Heart left ventricle (tissue), 16 donors: ENCODE measurements at regions not wholly inside any gene's neighbourhood (a gene's known extent, or its start where the extent isn't known, plus 50 kb on each side); places are given as distances from the start of the nearest gene placed in this dataset.
"Not testable (repeated sequence)": the region's sequence is repeated elsewhere in the genome, so short reads cannot be mapped to it uniquely, and the experiment has no call there.

Experiments
- ATAC-seq, 4 donors: fragments of 200-7000 bp; cut with Tn5 transposase; one replicate each; pipeline ENCODE4 v1.9.1; 2020 to 2022; ENCODE audit warnings: moderate library complexity in 4 of 4, mild to moderate bottlenecking in 3 of 4, moderate number of reproducible peaks in 1 of 4
- DNase-seq, 5 donors: peaks; one replicate each; pipeline ENCODE4 v3.0.0-alpha.2; 2020
- H3K27ac ChIP-seq, 12 donors: fragments of 200-600 bp; sonication (generic) in 4 of 12; one replicate each; pipeline versions ENCODE4 v1.5.0 to v1.8.0; 2016 to 2022; ENCODE audit warnings: mild to moderate bottlenecking in 2 of 12
- H3K27me3 ChIP-seq, 9 donors: fragments of 200-600 bp; sonication (generic) in 2 of 9; one replicate each; pipeline versions ENCODE4 v1.5.1 to v1.8.0; 2016 to 2022; ENCODE audit warnings: mild to moderate bottlenecking in 3 of 9
- H3K36me3 ChIP-seq, 9 donors: fragments of 200-600 bp; sonication (generic) in 2 of 9; one replicate each; pipeline versions ENCODE4 v1.5.0 to v1.8.0; 2018 to 2022; ENCODE audit warnings: mild to moderate bottlenecking in 2 of 9
- H3K4me1 ChIP-seq, 12 donors: fragments of 200-600 bp; sonication (generic) in 4 of 12; one replicate each; pipeline versions ENCODE4 v1.5.0 to v1.8.0; 2016 to 2022; ENCODE audit warnings: mild to moderate bottlenecking in 3 of 12
- H3K4me3 ChIP-seq, 12 donors: fragments of 200-600 bp; sonication (generic) in 4 of 12; one replicate each; pipeline versions ENCODE4 v1.5.0 to v1.8.0; 2017 to 2022; ENCODE audit warnings: mild to moderate bottlenecking in 9 of 12, moderate library complexity in 4 of 12
- H3K9me3 ChIP-seq, 12 donors: fragments of 200-600 bp; sonication (generic) in 4 of 12; one replicate each; pipeline versions ENCODE4 v1.5.0 to v1.8.0; 2016 to 2022; ENCODE audit warnings: mild to moderate bottlenecking in 1 of 12
- CTCF ChIP-seq, 12 donors: fragments of 200-600 bp; sonication (generic) in 4 of 12; IDR thresholded peaks; one replicate each; pipeline versions ENCODE4 v1.5.0 to v1.8.0; 2018 to 2022; ENCODE audit warnings: antibody characterized with exemption in 12 of 12, mild to moderate bottlenecking in 5 of 12
- POLR2A ChIP-seq, 2 donors: fragments of 450-650 bp; IDR thresholded peaks; one replicate each; pipeline ENCODE4 v1.6.1; 2017; ENCODE audit warnings: antibody characterized with exemption in 2 of 2, mild to moderate bottlenecking in 2 of 2, moderate library complexity in 2 of 2
- WGBS, 4 donors: extraction: QIAGEN DNeasy Blood & Tissue Kit in 2 of 4; methylation state at CpG; one replicate each; pipeline versions ENCODE4 v1.1.5 to v1.1.7; 2013 to 2018; 5-methylcytosine and 5-hydroxymethylcytosine counted together
- intact Hi-C, 10 donors: fragments of 100-400 bp; cut with DNase I; formaldehyde crosslinking; loops; one replicate each; pipeline versions ENCODE4 v1.11.1 to v1.14.2; 2022
- donor health status: ischemic (EF 13 %, LVEDD 7.1; RV severe dilation, severe dysfunction).
- donor health status: healthy with polysubstance abuse.
- donor health status: DM: no; HTN: yes; CAD: no.
- donor health status: DM: no; HTN: no; CAD: no.
- donor health status: ischemic (EF 25% LVEDD 6.9; RV normal size, moderate dysfunction).
- donor health status: ischemic (EF 25% LVEDD 5.7; RV mildly dilated, moderate dysfunction).
- donor health status: healthy.
- donor health status: DM: yes; HTN: yes; CAD: no.
- donor health status: ischemic (EF 35%, LVEDD 5.7; RV mildly dilated, moderate dysfunction).
- donor health status: nonischemic (EF 11% LVEDD 7.7; RV severe dilation, severe dysfunction).
- donor health status: DM: yes; HTN: yes; CAD: no.
- donor health status: PGD.
- donor health status: ischemic (EF 29% LVEDD 5.4; RV normal size, mild dysfunction).
- donor health status: nonischemic (EF 23%, LVEDD 6.1; RV moderate dilation, normal function).

GRCh38 chr2:147273628-147274027, 571.2 kb upstream of the ACVR2A start:
- no peak for TF ChIP-seq POLR2A (IDR thresholded peaks at IDR 0.05)
- TF ChIP-seq CTCF (IDR thresholded peaks at IDR 0.05): no peak
- H3K4me1 ChIP-seq: no peaks in the 10 kb centered on the region
- DNase-seq (no peak), ATAC-seq (no peak)
- H3K4me3 ChIP-seq: no peak overlapping the region
- H3K36me3 ChIP-seq: no peaks in the 10 kb centered on the region
- no peak overlapping the region for H3K27ac ChIP-seq
- intact Hi-C loops: no loop called here
- peaks cover 0 to 17% (median 7%) of the 10 kb centered on the region in 12 donors for H3K9me3 ChIP-seq
- H3K27me3 ChIP-seq: no peaks in the 10 kb centered on the region
- WGBS, 4 donors: 90 to 100% (median 93%) methylated on average over 1 of the region's 1 CpG

- intact Hi-C loops: no loop called here
- ATAC-seq (no peak), DNase-seq (no peak)
- TF ChIP-seq CTCF (IDR thresholded peaks at IDR 0.05) (no peak), POLR2A (IDR thresholded peaks at IDR 0.05) (no peak)
- no peaks in the 10 kb centered on the region for H3K4me1 ChIP-seq
- peaks cover 0 to 17% (median 7%) of the 10 kb centered on the region in 12 donors for H3K9me3 ChIP-seq
- H3K4me3 ChIP-seq: no peak overlapping the region
- H3K27me3 ChIP-seq: no peaks in the 10 kb centered on the region
- H3K36me3 ChIP-seq: no peaks in the 10 kb centered on the region
- no peak overlapping the region for H3K27ac ChIP-seq
Measured at GRCh38 chr2:147273106-147273505, 571.7 kb upstream of the ACVR2A start.

GRCh38 chr2:147269581-147269980, 575.2 kb upstream of the ACVR2A start:
- WGBS, 4 donors: 76 to 86% (median 81%) methylated on average over 2 of the region's 2 CpGs

GRCh38 chr2:147260241-147260640, 584.6 kb upstream of the ACVR2A start:
- peaks cover 0 to 15% (median 0%) of the 10 kb centered on the region in 12 donors for H3K9me3 ChIP-seq
- no peaks in the 10 kb centered on the region for H3K4me1 ChIP-seq
- no peak overlapping the region for H3K27ac ChIP-seq
- no peaks in the 10 kb centered on the region for H3K36me3 ChIP-seq
- no peak for ATAC-seq
- no peak for DNase-seq
- no peak overlapping the region for H3K4me3 ChIP-seq
- no peaks in the 10 kb centered on the region for H3K27me3 ChIP-seq
- intact Hi-C loops: loop anchor here in 1 of 10 donors (10.0 kb wide), 1 partner anchor 165 kb away; no protein-coding TSS in a partner anchor
- no peak for TF ChIP-seq POLR2A (IDR thresholded peaks at IDR 0.05)
- TF ChIP-seq CTCF (IDR thresholded peaks at IDR 0.05): no peak

More at GRCh38 chr2:147269581-147269980, 575.2 kb upstream of the ACVR2A start:
- H3K27ac ChIP-seq, H3K27me3 ChIP-seq, H3K36me3 ChIP-seq, ATAC-seq, H3K4me1 ChIP-seq, DNase-seq, H3K4me3 ChIP-seq: not testable (repeated sequence)
- peaks cover 0 to 29% (median 9%) of the 10 kb centered on the region in 12 donors for H3K9me3 ChIP-seq
- intact Hi-C loops: loop anchor here in 1 of 10 donors (10.0 kb wide), 1 partner anchor 155 kb away; no protein-coding TSS in a partner anchor

- no peak for ATAC-seq
- no peaks in the 10 kb centered on the region for H3K4me1 ChIP-seq
- no peaks in the 10 kb centered on the region for H3K9me3 ChIP-seq
- TF ChIP-seq CTCF (IDR thresholded peaks at IDR 0.05): no peak
- no peak for TF ChIP-seq POLR2A (IDR thresholded peaks at IDR 0.05)
- H3K27ac ChIP-seq: no peak overlapping the region
- DNase-seq: peak in 2 of 5 donors; percentile 6 to 22
- intact Hi-C loops: no loop called here
- no peaks in the 10 kb centered on the region for H3K36me3 ChIP-seq
- 15 to 50% (median 38%) methylated on average over 1 of the region's 1 CpG for WGBS, 4 donors
- H3K27me3 ChIP-seq: no peaks in the 10 kb centered on the region
- no peak overlapping the region for H3K4me3 ChIP-seq
Measured at GRCh38 chr2:147255812-147256211, 589.0 kb upstream of the ACVR2A start.
